ENCODE measurements at regions not wholly inside any gene's neighbourhood (a gene's known extent, or its start where the extent isn't known, plus 50 kb on each side); places are given as distances from the start of the nearest gene placed in this dataset.

DNA sequence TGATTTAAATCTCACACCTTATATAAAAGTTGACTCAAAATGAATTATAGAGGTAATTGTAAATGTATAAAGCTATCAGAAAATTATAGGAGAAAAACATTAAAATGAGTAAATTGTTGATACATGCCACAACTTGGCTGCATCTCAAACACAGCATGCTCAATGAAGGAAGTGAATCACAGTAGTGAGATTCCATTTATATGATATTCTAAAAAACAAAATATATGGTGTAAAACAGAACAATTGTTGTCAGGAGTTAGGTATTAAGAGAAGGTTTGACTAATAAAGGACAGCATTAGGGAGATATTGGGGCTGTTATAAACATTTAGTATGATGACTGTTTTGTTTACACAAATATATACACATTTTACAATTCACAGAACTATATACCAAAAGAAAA is 356.6 kb upstream of the CELF4 start:
- H3K27ac ChIP-seq (ENCODE audit: low read depth, low read length), result no peak overlapping the region
- no peaks in the 10 kb centered on the region for H3K36me3 ChIP-seq (ENCODE audit: control insufficient read depth, insufficient read depth, low read length)
- H3K27ac Mint-ChIP-seq, result no peak overlapping the region
- TF ChIP-seq, protein P1, sequence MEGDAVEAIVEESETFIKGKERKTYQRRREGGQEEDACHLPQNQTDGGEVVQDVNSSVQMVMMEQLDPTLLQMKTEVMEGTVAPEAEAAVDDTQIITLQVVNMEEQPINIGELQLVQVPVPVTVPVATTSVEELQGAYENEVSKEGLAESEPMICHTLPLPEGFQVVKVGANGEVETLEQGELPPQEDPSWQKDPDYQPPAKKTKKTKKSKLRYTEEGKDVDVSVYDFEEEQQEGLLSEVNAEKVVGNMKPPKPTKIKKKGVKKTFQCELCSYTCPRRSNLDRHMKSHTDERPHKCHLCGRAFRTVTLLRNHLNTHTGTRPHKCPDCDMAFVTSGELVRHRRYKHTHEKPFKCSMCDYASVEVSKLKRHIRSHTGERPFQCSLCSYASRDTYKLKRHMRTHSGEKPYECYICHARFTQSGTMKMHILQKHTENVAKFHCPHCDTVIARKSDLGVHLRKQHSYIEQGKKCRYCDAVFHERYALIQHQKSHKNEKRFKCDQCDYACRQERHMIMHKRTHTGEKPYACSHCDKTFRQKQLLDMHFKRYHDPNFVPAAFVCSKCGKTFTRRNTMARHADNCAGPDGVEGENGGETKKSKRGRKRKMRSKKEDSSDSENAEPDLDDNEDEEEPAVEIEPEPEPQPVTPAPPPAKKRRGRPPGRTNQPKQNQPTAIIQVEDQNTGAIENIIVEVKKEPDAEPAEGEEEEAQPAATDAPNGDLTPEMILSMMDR (conservative IDR thresholded peaks at IDR 0.05), result no peak
- DNase-seq, result no peak
- no peaks in the 10 kb centered on the region for H3K9me3 ChIP-seq (ENCODE audit: control insufficient read depth, low read length)
- no peaks in the 10 kb centered on the region for H3K4me1 Mint-ChIP-seq
- no peaks in the 10 kb centered on the region for H3K27me3 ChIP-seq (ENCODE audit: control insufficient read depth, insufficient read depth, low read length, poor library complexity, severe bottlenecking)
- H3K4me3 ChIP-seq (ENCODE audit: low read length), result no peak overlapping the region
- no peaks in the 10 kb centered on the region for H3K9me3 Mint-ChIP-seq
- H3K4me3 Mint-ChIP-seq, result no peak overlapping the region
- no peaks in the 10 kb centered on the region for H3K27me3 Mint-ChIP-seq (ENCODE audit: insufficient read depth)
- no peak overlapping the region for H3K9ac ChIP-seq (ENCODE audit: extremely low read depth, low read length, poor library complexity, severe bottlenecking)
- no peaks in the 10 kb centered on the region for H3K4me1 ChIP-seq (ENCODE audit: control insufficient read depth, insufficient read depth, low read length)
- no peaks in the 10 kb centered on the region for H3K36me3 Mint-ChIP-seq (ENCODE audit: low read depth)

DNA sequence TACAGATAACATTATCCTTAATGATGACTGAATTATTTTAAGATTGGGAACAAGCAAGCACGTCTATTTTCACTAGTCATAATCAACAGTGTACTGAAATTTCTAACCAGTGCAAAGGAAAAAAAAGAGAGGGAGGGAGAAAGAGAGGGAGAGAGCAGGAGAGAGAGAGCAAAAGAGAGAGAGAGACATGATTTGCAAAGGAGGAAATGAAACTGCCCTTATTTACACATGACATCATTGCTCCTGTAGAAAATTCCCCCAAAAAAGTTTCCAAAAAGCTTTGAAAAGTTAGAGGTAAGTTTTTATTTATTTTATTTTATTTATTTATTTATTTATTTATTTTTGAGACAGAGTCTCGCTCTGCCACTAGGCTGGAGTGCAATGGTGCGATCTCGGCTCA is 355.3 kb upstream of the CELF4 start:
- H3K4me3 Mint-ChIP-seq, result no peak overlapping the region
- Histone ChIP-seq H3K27me3 (ENCODE audit: control insufficient read depth, insufficient read depth, low read length, poor library complexity, severe bottlenecking) (no peaks in the 10 kb centered on the region), H3K36me3 (ENCODE audit: control insufficient read depth, insufficient read depth, low read length) (no peaks in the 10 kb centered on the region), H3K4me1 (ENCODE audit: control insufficient read depth, insufficient read depth, low read length) (no peaks in the 10 kb centered on the region), H3K4me3 (ENCODE audit: low read length) (no peak overlapping the region), H3K9me3 (ENCODE audit: control insufficient read depth, low read length) (no peaks in the 10 kb centered on the region), H3K27ac (ENCODE audit: low read depth, low read length) (no peak overlapping the region), H3K9ac (ENCODE audit: extremely low read depth, low read length, poor library complexity, severe bottlenecking) (no peak overlapping the region)
- H3K27ac Mint-ChIP-seq, result no peak overlapping the region
- no peaks in the 10 kb centered on the region for H3K4me1 Mint-ChIP-seq
- H3K9me3 Mint-ChIP-seq, result no peaks in the 10 kb centered on the region
- no peak for DNase-seq
- WGBS, 2 experiments (ENCODE audit: insufficient coverage in 1 of 2, insufficient read length in 1 of 2), result 99% methylated on average over 3 of the region's 4 CpGs; no CpG with 5 or more reads in 1 of the 2 experiments
- peaks cover 3% of the 10 kb centered on the region for H3K27me3 Mint-ChIP-seq (ENCODE audit: insufficient read depth)
- H3K36me3 Mint-ChIP-seq (ENCODE audit: low read depth), result no peaks in the 10 kb centered on the region
- TF ChIP-seq, protein P1 (conservative IDR thresholded peaks at IDR 0.05), result no peak

DNA sequence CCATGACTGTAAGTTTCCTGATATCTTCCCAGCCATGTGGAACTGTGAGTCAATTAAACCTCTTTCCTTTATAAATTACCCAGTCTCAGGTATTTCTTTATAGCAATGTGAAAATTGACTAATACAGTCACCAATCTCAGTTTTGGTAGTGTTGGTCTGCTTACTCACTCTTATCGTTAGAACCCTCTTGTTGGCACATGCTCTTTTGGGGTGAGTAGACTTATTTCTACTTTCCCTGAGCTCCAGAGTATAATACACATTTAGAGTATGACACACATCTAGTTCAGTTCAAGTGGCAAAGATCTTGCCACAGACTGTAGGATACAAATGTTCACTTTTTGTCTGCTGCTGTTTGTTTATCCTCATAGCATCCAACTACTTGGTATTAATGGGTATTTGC is 347.5 kb upstream of the CELF4 start:
- Histone ChIP-seq H3K36me3 (ENCODE audit: control insufficient read depth, insufficient read depth, low read length) (no peaks in the 10 kb centered on the region), H3K9ac (ENCODE audit: extremely low read depth, low read length, poor library complexity, severe bottlenecking) (no peak overlapping the region), H3K27me3 (ENCODE audit: control insufficient read depth, insufficient read depth, low read length, poor library complexity, severe bottlenecking) (peaks cover 12% of the 10 kb centered on the region), H3K27ac (ENCODE audit: low read depth, low read length) (no peak overlapping the region), H3K4me1 (ENCODE audit: control insufficient read depth, insufficient read depth, low read length) (peaks cover 9% of the 10 kb centered on the region), H3K4me3 (ENCODE audit: low read length) (no peak overlapping the region), H3K9me3 (ENCODE audit: control insufficient read depth, low read length) (no peaks in the 10 kb centered on the region)
- Mint-ChIP-seq H3K27me3 (ENCODE audit: insufficient read depth) (peaks cover 7% of the 10 kb centered on the region), H3K27ac (no peak overlapping the region), H3K4me1 (peaks cover 27% of the 10 kb centered on the region), H3K36me3 (ENCODE audit: low read depth) (no peaks in the 10 kb centered on the region), H3K4me3 (no peak overlapping the region), H3K9me3 (no peaks in the 10 kb centered on the region)
- no peak for DNase-seq
- WGBS, 2 experiments (ENCODE audit: insufficient coverage in 1 of 2, insufficient read length in 1 of 2), result 88% methylated on average over 1 of the region's 1 CpG; no CpG with 5 or more reads in 1 of the 2 experiments
- TF ChIP-seq, protein P1 (conservative IDR thresholded peaks at IDR 0.05), result no peak

All from endodermal cell (in vitro differentiated cells).